NCI-H1105 (cell line): ENCODE measurements at regions not wholly inside any gene's neighbourhood (a gene's known extent, or its start where the extent isn't known, plus 50 kb on each side); places are given as distances from the start of the nearest gene placed in this dataset.

Source experiments
- DNase-seq: peaks from one replicate; lab custom pipeline; 2025; lab: John Stamatoyannopoulos, UW

- no peak for DNase-seq
These were observed 129.7 kb upstream of the PRICKLE2 start for GRCh38 chr3:64354956-64355355.

DNA sequence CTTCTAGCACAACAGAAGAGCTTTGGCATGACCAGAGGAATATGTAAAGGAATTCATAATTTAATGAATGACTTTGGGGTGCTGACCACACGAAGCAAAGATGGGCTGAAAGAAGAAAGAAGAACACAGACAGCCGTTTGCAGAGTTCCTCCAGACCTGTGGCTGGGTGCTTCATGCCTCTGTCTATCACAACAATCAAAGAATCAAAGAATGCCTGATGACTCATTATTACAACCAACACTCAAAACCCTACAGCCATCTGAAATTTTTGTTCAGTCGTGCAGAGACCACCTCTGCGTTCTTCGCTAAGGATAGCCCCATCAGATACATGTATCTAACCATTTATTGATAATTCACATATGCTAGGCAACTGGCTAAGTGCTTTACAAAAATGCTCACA lies 129.0 kb upstream of the PRICKLE2 start:
- DNase-seq: no peak

GRCh38 chr3:64353226-64353625 lies 128.0 kb upstream of the PRICKLE2 start:
- no peak for DNase-seq

DNA sequence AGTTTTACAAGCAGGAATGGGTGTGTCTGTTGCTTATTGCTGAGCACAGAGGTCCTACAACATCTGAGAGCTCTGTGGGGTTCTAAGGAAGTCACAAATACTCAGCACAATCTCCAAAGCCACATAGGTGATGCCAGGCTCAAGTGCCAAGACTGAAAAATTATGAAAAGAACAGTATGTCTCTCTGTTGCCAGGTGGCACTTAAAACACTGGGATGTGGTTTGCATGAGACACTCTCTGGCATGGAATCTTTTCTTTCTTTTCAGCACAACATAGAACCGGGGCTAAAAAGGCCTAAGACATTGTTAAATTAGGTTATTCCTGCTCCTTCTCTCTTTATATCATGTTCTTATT lies 127.3 kb upstream of the PRICKLE2 start:
- DNase-seq: no peak

DNA sequence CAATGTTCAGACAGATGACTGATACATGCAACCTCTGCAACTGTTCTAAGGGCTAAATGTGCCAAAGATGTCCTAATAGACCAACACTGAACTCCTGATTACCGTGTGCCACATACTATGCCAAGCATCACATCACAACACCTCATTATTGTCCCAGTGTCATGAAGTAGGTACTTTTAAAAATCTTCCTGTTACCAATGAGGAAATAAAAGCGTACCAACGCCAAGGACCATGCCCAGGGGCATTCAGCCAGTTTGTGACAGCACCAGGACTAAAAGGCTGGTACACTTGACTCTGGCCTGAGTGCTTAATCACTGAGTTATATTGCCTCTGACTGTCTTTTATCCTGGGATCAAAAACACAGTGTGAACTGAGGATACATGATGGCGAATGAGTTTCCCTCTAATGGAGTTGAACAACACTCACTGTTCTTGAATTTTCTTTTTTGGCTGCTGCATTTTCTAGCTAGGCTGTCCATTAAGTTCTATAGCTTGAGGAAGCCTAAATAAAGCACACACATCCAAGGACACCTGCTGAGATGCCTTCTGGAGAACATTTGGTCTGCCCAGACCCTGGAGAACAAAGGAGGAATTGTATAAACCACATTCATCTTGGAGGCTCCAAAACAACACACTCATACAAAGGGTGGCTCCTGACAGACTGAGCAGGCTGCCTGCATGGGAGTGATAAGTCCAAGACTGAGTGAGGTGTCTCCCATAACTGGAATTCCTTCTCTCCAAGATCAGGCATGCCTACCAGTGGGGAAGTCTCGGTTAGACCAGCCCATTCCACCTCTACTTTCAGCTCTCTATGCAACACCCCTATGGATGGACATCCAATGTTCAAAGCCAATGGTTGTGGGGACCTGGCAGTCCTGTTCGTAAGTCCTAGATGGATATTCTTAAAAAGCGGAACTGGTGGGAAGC lies 126.7 kb upstream of the PRICKLE2 start:
- no peak for DNase-seq

- DNase-seq: no peak
These were observed 124.3 kb upstream of the PRICKLE2 start for GRCh38 chr3:64349551-64349950.

GRCh38 chr3:64345371-64345770 lies 120.1 kb upstream of the PRICKLE2 start:
- no peak for DNase-seq

DNA sequence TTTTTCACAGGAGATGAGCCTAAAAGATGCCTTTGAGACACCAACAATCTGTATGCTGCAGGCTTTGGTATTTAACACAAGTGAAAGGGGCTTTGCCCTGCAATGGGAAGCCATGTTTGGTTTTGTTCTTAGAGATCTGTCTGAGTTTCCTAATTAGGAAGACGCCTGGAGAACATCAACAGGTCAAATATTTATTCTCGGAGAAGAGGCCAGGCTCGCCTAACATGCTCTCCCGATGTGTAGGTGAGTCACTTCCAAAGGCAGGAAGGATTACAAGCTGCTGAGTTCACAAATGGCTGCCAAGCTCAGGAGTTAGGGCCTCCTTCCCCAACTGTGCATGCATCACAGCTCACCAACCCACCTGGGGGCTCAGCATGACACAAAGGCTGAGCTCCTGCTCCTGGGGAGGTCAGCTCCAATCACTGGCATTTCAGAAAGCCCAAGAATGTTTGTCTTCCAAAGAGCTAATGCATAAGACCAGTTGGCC lies 119.5 kb upstream of the PRICKLE2 start:
- no peak for DNase-seq

GRCh38 chr3:64343689-64344430 lies 118.6 kb upstream of the PRICKLE2 start:
- DNase-seq: no peak

DNA sequence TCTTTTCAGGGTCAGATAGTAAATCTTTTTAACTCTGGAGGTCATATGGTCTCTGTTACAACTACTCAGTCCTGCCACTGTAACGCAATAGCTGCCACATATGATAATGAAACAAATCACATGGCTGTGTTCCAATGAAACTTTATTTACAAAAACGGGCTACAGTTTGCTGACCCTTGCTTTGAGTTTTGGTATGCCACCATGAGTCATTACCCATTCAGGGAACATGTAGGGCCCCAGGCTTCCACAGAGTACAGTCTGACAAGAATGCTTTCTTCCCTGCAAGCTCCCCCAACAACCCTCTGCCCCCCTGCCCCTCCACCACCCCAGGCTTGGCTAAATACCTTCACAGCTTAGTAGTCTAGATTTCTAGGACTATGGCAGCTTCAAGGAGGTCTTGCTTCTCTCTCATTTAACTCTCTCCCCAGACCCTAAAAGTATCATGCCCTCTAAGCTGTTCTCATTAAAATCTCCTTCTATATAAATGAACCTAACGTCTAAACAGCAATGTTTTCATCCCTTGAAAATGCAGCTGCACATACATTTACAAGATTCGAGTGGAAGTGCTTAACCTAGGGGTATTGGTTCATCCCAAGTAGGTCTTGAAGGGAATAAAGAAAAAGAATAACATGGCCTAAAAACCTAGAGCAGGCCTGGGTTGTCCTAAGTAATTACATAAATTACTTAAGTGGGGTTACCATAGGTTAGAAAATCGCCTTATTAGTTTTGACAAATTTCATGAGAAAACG lies 117.8 kb upstream of the PRICKLE2 start:
- DNase-seq: no peak

GRCh38 chr3:64341296-64341695 lies 116.0 kb upstream of the PRICKLE2 start:
- no peak for DNase-seq

DNA sequence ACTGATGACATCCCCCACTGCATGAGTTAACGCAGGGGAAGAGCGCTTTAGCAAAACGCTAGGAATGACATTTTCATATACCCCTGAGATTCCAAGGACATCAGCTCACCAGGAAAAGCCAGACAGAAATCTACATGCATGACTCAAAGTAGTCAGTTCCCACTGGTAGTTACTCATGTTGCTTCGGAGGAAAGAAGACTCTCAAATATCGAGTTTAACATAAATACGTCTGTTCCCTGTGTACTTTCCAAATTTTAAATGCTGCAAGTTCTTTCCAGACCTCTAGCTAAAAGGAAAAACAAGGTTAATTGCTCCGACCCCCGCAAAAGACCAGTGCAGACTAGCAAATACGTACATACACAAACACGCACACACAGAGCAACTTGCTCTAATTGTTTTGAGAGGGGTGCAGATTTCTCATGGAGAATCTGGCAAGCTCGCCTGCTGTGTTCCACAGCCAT lies 115.4 kb upstream of the PRICKLE2 start:
- no peak for DNase-seq

DNA sequence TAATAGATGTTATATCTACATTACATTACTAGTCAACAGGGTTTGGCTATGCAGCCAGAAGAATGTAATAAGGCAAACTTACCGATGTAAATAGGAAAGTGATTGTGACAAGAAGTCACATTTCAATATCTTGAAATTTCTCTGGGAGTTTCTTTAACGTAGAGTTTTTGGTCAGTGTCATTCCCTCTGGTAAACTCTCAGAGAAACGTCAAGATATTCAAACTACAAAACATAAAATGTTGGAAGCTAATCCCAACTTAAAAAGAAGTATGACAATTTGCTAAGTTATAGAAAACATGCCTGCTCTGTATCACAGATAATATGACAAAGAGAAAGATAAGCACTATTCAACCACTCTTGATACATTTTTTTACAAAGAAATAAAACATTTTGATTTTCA lies 111.2 kb upstream of the PRICKLE2 start:
- no peak for DNase-seq

DNA sequence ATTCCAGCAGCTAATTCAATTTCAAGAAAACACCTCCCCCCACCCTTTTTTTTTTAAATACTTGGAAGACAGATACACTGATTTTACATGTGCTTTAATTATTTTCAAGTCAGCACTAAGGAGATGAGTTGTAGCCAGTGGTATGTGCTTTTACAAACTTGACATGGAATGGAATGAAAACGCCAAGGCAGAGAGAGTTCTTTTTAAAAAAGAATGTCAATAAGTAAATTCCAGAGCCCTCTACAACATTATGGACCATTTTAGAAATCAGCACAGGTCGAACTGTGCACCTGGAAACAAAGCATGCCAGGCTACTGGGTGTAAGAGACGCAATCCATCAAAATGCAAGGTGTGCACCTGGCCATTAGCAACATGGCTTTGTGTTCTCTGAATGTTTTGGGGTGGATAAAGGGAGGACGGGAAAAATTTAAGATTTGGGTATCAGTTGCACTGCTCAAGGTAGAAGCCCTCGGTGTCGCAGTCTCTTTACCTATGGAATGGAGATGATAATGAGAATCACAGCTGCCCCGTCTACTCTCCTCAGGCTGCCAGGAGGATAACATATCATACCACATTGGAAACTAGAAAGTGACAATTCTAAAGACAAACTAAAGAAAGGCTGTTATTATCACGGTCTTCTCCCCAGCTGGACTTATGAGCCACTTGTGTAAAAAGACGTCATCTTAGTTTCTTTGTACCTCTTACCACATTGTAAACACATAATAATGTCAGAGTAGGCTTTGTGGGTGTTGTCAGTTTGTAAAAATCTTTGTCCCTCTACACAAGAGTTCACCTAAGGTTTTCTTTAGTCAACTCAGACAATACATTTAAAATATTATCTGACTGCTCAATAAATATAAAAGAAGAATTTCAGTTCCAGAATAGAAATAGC lies 107.4 kb upstream of the PRICKLE2 start:
- no peak for DNase-seq

GRCh38 chr3:64331605-64332004 lies 106.3 kb upstream of the PRICKLE2 start:
- DNase-seq: no peak

DNA sequence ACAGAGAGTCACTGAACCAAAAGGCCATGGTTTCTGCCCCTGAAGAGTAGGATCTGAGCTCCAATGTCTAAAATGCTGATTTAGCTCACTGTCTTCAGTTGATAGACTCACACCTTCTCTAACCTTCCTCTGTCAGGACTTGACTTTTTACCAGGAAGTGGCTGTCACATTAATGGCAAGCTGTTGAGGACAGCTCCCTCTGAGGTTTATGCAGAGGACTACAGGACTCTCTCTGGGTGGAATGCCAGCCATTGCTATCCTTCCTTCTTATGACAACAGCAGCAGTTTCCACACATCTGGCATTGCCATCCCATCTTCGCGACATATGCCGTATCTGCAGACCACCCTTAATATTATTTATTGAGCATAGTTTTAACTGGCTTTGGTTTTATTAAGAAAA lies 103.8 kb upstream of the PRICKLE2 start:
- DNase-seq: no peak

DNA sequence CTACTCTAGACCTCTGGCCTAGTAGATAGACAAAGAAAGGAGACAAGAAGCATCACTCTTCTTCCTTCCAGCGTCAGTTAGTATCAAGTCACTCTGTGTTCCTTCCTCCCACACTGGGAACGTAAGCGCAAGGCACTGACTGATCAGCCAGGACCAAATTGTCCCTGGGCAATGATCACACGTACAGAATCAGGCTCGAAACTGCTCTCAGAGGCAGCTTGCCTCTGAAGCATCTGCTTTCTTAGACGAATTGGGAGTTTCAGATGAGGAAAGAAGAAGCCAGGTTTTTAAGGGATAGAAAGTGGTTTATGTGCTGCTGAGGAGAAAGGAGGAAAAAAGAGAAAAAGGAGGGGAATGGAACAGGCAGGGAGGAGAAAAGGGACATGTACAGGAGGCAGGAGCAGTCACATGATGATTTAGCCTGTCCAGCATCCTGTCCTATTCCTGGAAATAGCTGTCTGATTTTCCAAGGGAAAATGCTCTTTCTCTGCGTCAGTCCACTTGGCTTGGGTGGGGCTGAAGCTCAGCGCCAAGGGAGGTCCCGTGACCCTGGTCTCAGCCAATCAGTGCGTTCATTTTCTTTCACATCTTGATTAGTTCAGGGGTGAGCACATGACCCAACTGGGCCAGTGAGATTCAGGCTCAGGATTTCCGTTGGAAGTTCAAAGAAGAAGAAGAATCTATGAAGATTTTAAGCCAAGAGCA lies 102.0 kb upstream of the PRICKLE2 start:
- no peak for DNase-seq

DNA sequence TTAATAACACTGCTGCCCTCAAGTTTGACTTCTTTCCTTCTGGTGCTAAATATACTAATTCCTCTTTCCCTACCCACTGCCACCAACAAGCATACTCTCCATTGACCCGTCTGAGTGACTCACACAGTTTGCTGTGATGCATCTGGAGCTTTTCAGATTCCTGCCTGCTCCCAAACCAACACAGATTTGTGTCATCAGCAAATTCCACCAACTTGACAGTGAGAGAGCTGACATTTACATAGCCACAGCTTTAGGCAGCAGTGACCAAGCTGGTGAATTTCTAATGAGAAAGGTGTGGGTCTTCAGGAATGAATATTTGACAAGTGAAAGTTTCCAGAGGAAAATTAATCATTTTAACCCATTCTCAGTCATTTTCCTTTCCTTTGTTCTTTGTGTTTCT lies 96.5 kb upstream of the PRICKLE2 start:
- no peak for DNase-seq

DNA sequence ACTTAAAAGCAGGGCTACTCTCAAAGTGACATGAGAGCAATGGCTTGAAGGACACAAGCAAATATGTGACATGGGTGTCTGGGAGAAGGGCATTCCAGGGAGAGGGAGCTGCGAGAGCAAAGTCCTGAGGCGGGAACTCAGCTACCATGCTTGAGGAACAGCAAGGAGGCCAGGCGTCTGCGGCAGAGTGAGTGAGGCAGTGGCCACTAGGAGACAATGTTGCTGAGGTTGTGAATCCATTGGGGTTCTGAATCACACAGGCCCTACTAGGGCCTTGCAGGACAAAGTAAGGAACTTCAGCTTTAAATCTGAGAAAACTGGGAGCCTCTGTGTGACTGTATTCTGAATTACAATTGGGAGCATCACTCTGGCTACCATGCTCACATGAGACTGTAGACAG lies 94.1 kb upstream of the PRICKLE2 start:
- no peak for DNase-seq

DNA sequence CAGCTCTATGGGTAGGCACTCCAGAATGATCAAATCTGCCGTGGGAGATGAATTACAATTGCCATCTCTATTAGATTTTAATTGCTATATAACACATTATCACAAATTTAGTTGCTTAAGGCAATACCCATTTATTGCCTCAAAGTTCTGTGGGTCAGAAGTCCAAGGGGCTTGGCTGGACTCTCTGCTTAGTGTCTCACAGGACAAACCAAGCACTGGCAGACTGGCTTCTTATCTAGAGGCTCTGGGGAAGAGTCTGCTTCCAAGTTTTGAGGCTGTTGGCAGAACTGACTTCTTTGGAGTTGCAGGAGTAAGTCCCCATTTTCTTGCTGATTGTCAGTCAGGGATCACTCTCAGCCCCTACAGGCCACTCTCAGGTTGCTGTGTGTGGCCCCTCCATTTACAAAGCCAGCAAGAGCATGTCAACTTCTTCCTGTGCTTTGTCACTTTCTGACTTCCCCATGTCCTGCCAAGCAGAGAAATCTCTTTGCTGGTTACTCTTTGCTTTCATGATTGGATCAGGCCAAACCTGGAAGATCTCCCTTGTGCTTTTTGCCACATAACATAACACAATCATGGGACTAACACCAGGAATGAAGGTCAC lies 93.5 kb upstream of the PRICKLE2 start:
- no peak for DNase-seq
